Superior temporal gyrus (tissue), 1 donor: ENCODE measurements at regions not wholly inside any gene's neighbourhood (a gene's known extent, or its start where the extent isn't known, plus 50 kb on each side); places are given as distances from the start of the nearest gene placed in this dataset.

Experiments
- DNase-seq: peaks from one replicate; pipeline ENCODE4 v3.0.0-alpha.2; 2016; ENCODE audit errors: extremely low spot score

DNA sequence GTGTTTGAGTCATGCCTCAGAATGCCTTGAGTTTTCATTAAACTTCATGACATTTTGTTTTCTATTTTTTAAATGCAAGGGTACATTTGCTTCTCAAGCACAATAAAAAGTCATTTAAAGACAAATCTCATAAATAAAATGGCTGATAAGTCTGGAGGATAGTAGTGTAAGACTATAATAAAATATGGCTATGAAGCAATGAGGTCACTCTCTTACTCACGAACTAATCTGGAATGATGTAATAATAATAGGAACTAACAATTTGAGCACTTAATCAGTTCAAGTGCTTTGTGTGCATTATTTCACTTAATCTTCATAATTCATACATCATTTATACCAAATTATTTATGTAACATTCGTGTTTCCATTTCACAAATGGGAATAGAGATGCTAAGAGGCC, 149.3 kb upstream of the CTTNBP2 start:
- DNase-seq, result no peak

DNA sequence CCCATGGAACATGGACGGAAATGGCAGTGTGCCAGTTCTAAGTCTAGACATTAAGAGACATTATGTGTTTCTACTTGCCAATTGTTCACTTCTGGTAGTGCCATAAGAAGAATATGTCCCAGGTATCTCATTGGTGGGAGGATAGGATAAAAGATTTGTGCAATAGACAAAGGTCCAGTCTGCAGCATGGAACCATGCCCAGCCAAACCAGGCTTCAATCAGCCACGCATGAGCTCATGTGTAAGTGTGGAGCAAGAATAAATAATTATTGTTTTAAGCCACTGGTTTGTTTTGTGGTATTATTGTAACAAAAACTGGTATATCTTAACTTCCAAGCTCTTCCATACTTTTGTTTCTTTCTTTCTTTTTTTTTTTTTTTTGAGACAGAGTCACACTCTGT, 153.6 kb upstream of the CTTNBP2 start:
- no peak for DNase-seq

DNA sequence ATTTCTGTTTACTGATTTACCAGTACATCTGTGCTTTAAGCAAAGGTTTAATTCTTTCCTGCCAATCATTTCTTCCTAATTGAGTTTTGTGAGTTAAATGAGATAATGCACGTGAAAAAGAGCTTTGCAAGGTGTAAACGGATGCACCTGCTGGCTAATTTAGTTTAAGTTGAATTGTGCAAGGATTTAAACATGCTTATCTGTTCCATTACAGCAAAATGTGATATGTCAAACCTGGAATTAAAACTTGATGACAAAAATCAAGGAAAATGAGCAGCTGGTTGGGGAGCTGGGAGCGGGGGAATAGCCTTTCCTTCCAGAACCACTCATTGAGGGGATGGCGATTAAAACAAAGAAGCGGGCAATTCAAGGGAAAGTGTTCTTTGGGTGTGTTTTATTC, 155.0 kb upstream of the CTTNBP2 start:
- DNase-seq, result no peak

DNA sequence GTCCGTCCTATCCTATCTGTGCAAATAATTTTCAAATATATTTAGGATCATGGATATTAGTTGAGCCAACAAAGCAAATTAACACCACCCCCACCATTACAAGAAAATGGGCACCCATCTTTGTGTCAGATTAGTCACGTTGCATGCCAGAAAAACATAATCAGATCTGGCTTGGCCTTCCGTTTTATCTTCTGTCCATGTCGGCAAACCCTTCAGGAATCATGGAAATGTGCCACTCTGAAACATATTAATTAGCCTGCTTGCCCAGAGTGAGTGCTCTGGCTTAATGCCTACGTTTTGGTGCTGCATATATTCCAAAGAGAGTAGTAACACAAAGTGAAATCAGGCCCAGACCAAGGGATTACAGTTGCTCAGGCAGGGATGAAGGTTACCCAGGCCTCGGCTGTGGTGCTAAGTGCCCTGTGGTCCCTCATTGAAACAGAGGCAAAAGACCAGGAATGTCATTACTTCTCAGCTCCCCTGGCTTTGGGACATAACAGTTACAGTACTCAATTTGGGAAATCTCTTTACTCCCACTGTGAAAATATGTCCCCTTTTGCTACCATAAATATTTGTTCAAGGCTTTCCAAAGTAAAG, 154.0 kb upstream of the LSM8 start:
- no peak for DNase-seq

DNA sequence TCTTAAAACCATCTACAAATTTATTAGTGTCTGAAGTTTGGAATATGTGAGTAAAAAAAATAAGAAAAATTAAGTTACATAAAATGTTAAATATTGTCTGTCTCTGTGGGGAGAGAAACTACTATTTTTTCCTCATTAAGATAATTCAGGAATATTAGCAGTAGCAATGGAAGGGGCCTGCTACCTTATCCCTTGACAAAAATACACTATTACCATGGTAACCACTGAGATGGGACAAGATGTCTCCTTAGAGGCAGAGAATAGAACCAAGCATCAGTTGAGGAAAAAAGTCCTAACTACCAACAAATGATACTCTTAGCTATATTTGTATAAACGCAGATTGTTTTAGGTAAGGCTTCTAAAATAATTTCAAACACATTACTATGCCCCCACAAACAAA, 150.7 kb upstream of the LSM8 start:
- DNase-seq, result no peak

DNA sequence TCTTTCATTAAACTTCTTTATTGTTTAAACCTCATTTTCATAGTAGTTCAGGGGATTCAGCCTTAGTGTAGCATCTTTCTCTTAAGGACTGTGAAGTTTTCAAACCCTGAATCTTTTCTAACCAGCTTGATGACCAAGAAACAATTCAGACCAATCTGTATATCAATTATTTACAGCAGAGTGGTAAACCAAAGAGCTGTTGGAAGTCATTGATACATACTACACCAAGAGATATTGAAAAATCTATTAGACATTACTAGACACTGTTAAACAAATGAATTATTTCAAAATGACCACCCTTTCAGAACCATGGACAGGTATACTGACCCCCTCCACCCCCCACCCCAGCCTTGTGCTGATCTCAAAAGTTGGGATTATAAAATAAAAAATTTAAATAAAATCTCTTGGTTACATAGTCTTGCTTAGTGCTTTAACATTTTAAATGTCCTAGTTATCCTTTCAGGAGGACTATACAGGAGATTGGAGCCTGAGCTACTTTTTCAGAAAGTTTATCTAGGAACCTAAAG, 143.9 kb upstream of the LSM8 start:
- DNase-seq, result no peak

DNA sequence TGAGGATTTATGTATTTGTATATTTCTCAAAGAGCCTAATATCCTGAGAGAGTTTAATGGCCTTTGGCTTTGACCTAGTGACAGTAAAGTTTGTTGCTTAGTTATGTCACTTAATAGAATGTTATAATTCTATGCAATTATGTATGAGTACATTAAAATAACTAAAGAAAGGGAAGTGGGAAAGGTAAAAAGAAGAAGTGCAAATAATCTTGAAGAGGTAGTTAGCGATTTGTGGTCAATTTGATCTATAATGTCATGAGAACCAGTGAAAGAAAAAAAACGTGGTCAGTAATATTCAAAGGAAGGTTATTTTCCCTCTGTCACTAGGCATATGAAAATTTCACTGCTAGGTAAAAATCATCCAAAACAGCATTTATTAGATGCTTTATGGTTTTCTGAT, 143.4 kb upstream of the LSM8 start:
- no peak for DNase-seq

DNA sequence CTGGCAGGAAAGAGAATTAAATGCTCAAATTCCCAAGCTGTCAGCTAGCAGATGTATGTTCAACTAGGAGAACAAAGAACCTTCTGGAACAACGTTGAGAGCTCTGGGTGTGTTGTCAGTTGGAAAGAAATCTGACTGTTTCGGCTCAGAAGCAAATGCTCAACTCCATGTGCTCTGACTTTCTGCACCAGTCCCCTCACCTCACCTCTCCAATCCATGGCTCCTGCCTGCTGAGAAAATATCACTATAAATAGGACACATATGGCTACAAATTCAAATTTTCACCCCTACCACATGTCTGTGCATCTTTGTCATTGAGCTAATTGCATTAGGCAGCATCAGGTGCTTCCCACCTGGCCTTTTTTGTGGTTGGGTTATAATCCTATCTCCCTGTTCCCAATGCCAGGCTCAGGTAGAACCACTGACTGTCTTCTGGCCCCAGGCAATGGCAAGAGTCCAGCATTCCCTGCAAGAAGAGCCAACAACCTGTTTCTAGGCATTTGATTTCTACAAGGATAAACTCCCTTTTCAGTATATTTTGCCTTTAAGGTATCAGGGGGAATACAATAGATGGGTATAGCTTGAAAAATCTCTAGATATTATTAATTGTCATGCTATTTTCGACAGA, 142.6 kb upstream of the LSM8 start:
- DNase-seq, result no peak

DNA sequence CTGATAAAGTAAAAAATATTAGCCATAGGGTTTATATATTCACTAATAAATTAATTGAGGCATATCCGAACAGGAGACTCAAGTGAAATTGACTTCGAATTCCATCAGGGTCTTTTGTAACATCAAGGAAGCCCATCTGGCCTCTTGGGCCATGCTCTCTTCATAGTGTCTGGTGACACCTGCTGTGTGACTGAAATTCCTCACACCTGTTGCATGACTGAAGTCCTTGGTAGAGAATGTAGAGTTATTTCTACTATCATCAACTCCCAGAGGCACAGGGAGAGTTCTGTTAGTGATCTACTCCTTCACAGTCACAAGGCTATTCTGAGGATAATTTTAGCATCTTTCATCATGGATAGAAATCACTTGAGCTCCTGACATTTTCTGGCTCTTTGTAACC, 138.3 kb upstream of the LSM8 start:
- DNase-seq, result no peak

DNA sequence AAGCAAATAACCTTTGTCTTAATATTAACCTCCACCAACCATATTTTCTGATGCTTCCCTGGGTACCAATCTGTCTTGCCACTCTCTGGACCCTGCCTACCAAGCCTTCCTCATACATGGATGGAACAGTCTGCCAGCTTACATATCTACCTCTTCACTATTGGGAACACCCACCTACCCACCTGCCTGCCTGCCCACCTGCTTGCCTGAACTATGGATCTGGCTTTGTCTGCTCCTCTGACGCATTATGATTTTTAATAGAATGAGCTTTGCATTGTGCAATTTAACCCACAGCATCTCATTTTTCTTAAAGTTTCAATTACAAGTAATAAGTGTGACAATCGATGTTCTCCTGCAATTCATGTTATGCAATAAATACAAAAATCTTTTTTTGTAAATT, 137.9 kb upstream of the LSM8 start:
- DNase-seq, result no peak

DNA sequence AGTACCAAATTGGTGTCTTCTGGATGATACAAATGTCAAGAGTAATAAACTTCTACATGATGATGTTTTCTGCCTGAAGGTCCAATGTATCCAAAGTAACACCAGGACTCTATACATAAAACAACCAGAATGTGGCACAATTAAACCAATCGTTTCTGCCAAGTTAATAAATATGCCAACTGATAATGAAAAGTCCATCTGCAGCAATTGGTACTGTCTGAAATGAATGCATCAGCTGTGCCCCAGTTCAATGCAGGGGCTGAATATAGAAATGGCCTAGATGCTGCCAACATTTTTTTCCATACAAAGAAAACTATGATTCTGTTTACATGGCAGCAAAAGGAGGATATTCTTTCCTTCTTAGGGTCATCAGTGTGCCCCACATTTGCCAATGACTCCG, 137.2 kb upstream of the LSM8 start:
- DNase-seq, result no peak

DNA sequence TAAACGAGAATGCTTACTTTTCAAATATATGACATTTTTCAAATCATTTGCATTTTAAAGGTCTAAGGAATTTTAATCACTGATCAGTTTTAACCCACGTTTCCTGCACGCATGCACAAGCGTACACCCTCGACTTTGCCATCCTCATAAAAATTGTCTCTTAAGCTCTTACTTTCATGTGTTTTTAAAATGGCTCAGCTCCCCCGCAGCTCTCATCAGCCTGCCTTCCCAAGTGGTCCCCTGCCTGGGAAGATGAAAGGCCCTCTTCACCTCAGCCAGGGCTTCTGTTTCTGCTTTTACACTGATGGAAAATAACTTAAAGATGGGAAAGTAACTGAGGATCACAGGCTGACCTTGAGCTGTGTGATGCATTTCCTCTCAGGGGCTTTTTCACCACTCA, 131.6 kb upstream of the LSM8 start:
- no peak for DNase-seq

DNA sequence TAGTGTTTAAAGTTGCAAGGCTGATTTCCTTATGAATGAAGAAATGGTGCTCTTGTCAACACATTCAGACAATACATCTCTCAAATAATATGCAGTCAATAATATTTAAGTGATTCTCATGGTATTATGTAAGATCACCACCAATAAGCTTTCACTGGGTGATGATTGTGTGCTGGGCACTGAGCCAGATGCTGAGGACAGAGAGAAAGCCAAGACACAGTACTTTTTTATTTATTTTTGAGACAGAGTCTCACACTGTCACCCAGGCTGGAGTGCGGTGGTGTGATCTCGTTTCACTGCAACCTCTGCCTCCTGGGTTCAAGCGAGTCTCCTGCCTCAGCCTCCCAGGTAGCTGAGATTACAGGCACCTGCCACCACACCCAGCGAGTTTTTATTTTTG, 130.6 kb upstream of the LSM8 start:
- DNase-seq, result no peak

DNA sequence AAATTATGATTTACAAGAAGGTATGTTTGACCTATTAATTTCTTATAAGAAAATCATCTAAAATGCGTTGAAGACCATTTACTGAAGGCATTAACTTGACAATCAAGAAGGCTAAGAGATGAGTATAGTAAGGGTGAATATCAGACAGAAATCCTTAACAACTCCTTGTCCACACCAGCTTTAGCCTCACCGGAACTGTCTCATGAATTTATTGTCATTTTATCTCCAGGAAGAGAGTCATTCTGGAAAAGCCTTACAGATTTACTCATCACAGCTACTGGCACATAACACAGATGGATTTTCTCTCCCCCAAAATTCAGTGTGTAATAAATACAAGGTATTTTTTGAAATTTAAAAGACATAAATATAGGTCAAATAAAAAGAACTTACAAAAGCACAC, 129.4 kb upstream of the LSM8 start:
- DNase-seq, result no peak

DNA sequence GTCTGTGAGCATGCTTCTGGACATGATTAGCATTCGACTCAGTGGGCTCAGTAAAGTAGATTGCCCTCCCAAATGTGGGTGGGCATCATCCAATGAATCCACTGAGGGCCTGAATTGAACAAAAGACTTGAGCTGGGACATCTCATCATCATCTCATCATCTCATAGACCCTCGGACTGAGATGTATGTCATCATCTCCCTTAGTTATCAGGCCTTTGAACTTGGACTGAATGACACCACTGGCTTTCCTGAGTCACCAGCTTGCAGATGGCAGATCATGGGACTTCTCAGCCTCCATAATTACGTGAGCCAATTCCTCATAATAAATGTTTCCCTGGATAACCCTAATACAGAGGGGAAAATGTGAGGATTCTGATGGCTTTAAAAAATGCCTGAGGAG, 128.3 kb upstream of the LSM8 start:
- no peak for DNase-seq

DNA sequence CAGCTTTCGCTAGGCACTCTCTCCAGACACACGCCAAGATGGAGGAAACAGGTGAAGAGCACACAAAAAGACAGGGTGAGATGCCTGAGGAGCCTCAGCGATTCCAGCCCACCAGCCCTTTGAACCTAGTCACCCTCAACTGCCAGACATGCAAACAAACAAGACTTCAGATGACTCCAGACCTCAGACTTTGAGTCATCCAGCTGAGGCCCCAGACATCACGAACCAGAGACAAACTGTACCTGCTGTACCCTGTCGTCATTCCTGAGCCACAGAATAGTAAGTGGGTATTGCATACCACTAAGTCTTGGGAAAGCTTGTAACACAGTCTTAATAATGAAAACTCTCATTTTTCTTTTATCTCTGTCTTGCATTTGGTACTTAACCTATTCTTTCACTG, 126.6 kb upstream of the LSM8 start:
- no peak for DNase-seq

DNA sequence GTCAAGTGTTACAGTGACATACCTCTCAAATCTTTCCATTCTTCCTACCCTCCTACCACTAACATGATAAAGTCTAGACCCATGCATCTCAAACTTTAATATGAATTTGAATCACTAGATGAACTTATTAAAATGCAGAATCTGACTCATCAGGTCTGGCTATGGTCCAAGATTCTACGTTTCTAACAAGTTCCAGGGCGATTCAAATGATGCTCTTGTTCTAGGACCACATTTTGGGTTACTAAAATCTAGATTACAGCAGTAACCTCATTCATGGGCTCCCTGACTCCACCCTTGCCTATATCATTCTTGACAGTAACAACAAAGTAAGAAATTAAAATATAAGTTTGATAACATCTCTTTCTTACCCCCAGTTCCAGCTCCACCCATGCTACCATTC, 124.8 kb upstream of the LSM8 start:
- no peak for DNase-seq

DNA sequence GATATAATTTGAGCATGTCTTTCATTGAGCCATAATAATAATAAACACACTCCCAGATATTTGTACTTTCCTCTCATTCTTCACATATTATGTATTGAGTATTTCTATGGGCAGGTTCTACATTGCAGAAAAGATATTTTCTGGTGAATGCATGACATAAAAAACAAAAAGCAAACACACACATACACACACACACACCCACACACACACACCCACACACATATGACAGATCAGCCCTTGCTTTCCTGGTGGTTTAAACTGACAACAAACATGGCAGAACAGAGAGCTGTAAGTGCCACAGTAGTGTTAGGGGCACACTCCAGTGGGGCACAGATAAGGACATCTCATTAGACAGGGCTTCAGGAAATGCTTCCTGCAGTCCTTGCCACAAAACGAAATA, 123.3 kb upstream of the LSM8 start:
- no peak for DNase-seq

DNA sequence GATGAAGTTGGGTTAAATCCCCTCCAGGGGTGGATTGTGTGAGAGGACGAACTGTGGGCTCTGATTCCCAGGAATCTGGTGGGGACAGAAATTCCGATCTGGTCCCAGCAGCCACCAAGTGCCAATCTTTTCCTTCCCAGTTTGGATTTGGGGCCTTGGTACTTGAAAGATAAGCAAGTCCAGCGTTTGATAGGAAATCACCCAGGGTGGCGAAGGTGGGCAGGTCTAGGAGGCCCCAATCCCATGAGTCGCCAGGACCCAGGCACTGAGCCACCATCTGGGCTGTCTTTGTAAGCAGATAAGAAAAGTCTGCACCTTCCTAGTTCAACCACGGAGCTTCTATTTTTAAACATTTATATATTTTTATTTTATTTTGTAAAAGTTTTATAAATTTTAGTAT, 122.6 kb upstream of the LSM8 start:
- no peak for DNase-seq

DNA sequence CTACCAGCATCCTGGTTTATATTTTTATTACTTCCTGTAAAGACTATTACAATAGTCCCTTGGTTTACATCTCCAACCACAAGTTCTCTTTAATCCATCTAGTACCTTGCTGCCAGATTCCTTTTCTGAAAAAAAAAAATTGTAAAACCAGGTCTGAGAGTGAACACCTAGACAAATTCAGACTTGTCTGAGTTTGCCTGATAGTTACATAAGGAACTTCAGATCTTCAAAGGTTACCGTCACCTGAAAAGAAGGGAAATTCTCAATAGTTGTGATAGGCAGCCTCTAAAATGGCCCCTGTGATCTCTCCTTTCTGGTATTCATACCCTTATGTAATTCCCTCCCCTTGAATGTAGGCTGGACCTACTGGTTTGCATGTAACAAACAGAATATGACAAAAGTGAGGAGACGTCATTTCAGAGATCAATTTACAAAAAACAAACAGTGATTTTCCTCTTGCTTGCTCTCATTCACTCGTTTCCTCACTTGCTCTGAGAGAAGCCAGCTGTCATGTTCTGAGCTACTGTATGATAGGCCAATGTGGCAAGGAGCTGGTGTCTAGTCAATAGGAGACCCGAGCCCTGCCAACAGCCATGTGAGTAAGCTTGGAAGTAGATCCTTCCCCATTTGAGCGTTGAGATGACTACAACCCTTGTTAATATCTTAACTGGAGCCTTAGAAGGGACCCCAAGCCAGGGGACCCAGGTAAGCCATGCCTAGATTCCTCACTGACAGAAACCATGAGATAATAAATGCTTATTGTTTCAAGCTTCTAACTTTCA, 110.9 kb upstream of the LSM8 start:
- no peak for DNase-seq

DNA sequence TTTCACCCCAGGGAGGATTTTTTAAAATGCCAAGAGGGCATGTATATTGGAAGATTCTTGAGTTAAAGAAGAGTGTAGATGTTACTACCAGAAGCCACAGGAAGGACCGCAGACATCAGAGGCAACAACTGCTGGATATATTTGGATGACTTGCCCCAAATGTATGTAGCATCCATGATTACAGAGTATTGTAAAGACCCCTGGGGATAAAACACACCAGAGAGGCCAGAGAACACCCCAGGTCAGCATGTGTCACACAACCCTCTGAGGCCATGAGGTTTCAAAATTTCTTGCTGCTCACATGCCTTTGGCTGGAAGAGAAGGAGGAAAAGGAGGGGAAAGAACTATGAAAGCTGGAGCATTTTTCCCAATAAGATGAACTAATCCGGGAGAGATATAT, 108.0 kb upstream of the LSM8 start:
- no peak for DNase-seq

DNA sequence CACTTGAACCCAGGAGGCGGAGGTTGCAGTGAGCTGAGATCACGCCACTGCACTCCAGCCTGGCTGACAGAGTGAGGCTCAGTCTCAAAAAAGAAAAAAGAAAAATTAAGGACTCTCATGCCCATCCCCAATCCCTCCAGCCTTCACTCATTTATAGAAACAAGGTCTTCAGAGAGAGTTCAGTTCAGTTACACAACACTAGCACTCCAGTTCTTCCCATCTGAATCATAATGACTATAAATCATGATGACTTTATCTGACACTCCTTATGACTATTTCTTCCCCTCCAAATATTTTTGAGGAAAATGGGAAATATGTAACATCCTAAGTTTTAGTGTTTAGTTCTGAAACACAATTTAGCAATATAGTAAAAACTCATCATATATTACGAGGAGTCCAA, 107.4 kb upstream of the LSM8 start:
- DNase-seq, result no peak

DNA sequence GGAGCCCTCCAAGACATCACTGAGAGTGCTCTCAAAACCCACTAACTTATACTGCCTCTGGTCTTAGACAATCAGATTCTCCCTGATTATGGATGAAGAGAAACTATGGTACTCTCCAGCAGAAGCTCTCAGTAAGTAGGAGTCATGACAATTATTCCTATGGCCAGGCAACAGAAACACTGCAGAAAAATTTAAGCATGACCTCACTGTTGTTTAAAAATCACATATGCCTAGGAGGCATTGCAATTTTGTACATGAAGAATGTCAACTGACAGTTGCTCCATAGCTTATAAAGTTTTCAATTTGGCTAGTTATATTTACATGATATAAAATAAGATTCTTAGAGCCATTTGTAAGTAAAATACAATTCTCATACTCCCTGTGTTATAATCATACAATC, 105.9 kb upstream of the LSM8 start:
- DNase-seq, result no peak
